ENCODE measurements at regions not wholly inside any gene's neighbourhood (a gene's known extent, or its start where the extent isn't known, plus 50 kb on each side); places are given as distances from the start of the nearest gene placed in this dataset.

- H3K4me3 ChIP-seq (ENCODE audit: low read length), result no peak overlapping the region
- no peak for DNase-seq (ENCODE audit: low read depth, low spot score)
Observed at GRCh38 chr14:39740454-39740853, 308.2 kb upstream of the FBXO33 start.

DNA sequence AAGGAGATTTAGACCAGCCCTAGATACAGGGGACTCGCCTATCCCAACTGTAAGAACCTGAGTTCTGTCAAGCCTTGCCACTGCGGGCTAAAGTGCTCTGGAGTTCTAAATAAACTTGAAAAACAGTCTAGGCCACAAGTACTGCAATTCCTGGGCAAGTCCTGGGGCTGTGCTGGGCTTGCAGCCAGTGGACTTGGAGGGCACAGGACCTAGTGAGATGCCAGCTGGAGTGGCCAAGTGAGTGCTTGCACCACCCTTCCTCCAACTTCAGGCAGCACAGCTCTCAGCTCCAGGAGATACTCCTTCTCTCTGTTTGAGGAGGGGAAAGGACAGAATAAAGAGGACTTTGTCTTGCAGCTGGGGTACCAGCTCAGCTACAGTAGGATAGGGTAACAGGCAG is 307.6 kb upstream of the FBXO33 start:
- DNase-seq (ENCODE audit: low read depth, low spot score), result no peak
- no peak overlapping the region for H3K4me3 ChIP-seq (ENCODE audit: low read length)

- H3K4me3 ChIP-seq (ENCODE audit: low read length), result no peak overlapping the region
- DNase-seq (ENCODE audit: low read depth, low spot score), result no peak
Observed at GRCh38 chr14:39734306-39734705, 302.1 kb upstream of the FBXO33 start.

DNA sequence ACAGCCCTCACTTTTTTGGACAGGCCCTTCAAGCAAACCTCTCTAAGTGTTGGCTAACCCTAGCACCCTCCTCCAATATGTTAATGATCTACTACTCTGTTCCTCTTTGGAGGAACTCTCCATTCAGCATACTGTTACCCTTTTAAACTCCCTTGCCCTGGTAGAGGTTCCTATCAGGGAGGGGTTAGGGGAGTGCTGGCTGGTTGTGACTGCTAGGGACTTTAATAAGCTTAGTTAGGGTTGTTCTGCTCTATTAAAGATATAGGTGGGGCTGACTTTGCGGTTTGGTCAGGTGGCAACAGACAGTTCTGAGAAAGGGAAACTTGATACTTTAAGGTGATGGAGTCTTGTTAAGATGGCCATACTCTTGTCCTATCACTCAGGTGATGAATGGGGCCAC is 301.5 kb upstream of the FBXO33 start:
- DNase-seq (ENCODE audit: low read depth, low spot score), result no peak
- H3K4me3 ChIP-seq (ENCODE audit: low read length), result no peak overlapping the region

- DNase-seq (ENCODE audit: low read depth, low spot score), result peak; percentile 37
- H3K4me3 ChIP-seq (ENCODE audit: low read length), result no peak overlapping the region
Observed at GRCh38 chr14:39731912-39732311, 299.7 kb upstream of the FBXO33 start.

DNA sequence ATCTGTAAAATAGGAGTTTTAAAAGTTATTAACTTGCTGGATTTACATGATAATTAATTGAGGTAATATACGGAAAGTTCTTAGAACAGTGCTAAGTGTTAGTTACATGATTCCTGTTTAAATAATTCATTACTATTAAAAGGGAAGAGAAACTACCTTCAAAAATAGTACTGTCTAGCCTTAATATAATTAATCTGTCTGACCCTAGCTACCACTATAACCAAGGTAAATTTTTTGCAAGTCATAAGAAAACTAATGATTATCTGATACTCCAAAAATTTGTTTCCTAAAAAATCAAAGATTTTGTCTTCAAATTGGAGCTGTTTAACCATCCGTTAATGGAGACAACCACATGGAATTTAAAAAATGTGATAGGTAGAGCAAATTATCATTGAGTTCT is 294.3 kb upstream of the FBXO33 start:
- no peak overlapping the region for H3K4me3 ChIP-seq (ENCODE audit: low read length)
- no peak for DNase-seq (ENCODE audit: low read depth, low spot score)

GRCh38 chr14:39722547-39723273 is 290.5 kb upstream of the FBXO33 start:
- no peak for DNase-seq (ENCODE audit: low read depth, low spot score)
- no peak overlapping the region for H3K4me3 ChIP-seq (ENCODE audit: low read length)

DNA sequence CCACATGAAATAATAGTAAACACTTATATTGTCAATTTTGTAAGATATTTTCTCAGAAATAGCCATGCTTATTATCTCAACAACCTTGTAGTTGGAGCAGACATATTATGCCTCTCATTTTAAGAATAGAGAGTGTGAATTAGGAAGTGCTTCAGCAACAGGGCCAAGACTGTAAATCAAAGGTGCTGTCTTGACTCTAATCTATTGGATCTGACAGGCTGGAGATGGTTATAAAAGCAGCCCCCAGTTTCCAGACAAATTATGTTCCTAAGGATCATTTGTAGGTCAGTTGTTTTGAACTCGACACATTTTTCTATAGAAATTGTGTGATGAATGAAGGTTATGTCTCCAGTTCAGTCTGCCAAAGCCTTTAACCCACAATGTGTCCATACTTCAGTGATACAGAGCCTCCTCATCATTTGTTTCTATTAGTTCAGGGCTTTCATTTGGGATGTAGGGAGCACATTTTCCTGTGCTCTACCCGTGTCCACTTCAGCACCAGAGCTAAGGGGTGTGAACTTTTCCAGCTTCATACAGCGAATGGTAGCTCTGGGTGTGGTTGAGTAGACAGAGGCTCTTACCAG is 284.8 kb upstream of the FBXO33 start:
- no peak overlapping the region for H3K4me3 ChIP-seq (ENCODE audit: low read length)
- no peak for DNase-seq (ENCODE audit: low read depth, low spot score)

GRCh38 chr14:39712293-39712999 is 280.2 kb upstream of the FBXO33 start:
- H3K4me3 ChIP-seq (ENCODE audit: low read length), result no peak overlapping the region
- no peak for DNase-seq (ENCODE audit: low read depth, low spot score)

GRCh38 chr14:39704594-39704993 is 272.4 kb upstream of the FBXO33 start:
- no peak for DNase-seq (ENCODE audit: low read depth, low spot score)
- H3K4me3 ChIP-seq (ENCODE audit: low read length), result no peak overlapping the region

DNA sequence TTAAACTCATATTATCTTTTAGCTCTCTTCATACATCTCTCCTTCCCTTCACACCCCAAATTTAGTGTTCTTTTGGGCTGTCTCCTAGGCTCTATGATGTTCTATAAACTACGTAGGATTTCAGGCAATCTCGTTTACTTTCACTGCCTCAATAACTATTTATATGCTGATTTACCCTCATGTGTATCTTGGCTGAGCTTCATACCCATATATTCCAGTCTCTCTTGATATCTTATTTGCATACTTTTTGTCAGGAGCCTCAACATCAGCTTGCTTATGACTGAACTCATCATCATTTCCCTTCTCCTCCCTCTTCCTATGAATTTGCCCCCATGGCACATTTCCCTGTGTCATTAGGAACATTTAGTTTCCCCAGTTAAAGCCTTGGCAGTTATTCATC is 262.1 kb upstream of the FBXO33 start:
- no peak for DNase-seq (ENCODE audit: low read depth, low spot score)
- H3K4me3 ChIP-seq (ENCODE audit: low read length), result no peak overlapping the region

- H3K4me3 ChIP-seq (ENCODE audit: low read length), result no peak overlapping the region
- DNase-seq (ENCODE audit: low read depth, low spot score), result no peak
Observed at GRCh38 chr14:39683691-39684260, 251.5 kb upstream of the FBXO33 start.

DNA sequence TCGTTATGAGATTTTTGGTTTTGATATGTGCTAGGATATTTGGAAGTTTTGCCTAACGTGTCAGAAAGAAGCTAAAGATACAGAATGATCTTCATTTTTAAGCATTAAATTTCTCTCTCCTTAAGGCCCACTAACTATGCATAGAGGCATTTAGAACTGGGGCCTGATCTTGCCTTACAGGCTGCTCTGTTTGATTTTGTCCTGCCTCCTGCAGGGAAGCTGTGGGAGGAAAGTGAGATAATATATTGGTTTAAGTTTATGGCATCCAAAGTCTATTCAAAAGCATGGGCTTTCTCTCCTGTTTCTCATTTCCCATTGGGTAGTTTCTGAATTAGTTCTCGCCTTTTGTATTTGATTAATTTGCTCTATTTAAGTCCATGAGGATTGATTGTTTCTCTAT is 250.3 kb upstream of the FBXO33 start:
- H3K4me3 ChIP-seq (ENCODE audit: low read length), result no peak overlapping the region
- DNase-seq (ENCODE audit: low read depth, low spot score), result no peak

DNA sequence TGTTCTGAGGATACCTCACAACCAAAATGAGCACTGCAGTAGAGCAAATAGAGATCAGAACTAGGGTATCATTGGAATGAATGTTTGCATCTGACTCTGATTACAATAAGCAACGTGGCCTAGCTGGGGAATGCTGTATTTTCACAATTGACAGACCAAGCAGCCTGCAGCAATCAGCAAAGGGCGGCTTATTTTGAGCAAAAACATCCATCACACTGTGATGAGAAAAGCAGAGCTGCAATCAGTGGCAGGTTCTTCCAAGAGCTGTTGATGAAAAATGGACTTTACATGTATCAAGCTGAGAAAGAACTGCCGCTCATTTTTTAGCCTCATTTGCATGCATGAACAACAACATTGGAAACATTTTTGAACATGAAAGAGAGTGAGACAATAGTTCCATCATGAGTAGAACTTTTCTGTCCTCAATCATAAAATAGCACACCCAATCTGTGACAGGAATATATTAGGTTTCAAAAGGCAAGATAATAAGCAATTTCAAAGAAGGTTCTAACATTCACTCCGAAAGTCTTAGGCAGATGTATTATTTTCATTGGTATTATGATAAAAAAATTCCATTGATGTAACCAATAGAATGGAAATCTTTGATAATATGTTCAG is 249.7 kb upstream of the FBXO33 start:
- no peak for DNase-seq (ENCODE audit: low read depth, low spot score)
- no peak overlapping the region for H3K4me3 ChIP-seq (ENCODE audit: low read length)

DNA sequence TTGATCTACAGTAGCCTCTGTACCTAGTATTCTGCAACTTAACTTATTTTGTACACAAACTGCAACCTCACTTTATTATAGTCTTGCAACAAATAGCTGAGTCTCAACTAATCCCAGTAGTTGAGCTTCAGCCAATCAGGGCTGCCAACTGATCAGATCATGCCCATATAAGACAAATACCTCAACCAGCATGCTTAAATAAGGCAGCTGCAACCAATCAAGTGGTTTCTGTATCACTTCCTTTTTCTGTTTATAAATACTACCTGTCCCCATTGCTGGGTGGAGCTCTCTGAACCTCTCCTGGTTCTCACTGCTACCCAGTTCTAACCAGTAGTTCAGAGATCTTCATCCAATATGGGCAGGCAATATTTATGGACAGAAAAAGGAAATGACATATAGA is 248.5 kb upstream of the FBXO33 start:
- no peak for DNase-seq (ENCODE audit: low read depth, low spot score)

GRCh38 chr14:39673734-39674133 is 241.5 kb upstream of the FBXO33 start:
- no peak overlapping the region for H3K4me3 ChIP-seq (ENCODE audit: low read length)
- DNase-seq (ENCODE audit: low read depth, low spot score), result no peak

More for the DNA sequence above, 248.5 kb upstream of the FBXO33 start:
- H3K4me3 ChIP-seq (ENCODE audit: low read length), result no peak overlapping the region

GRCh38 chr14:39673270-39673711 is 241.1 kb upstream of the FBXO33 start:
- H3K4me3 ChIP-seq (ENCODE audit: low read length), result no peak overlapping the region
- DNase-seq (ENCODE audit: low read depth, low spot score), result no peak

DNA sequence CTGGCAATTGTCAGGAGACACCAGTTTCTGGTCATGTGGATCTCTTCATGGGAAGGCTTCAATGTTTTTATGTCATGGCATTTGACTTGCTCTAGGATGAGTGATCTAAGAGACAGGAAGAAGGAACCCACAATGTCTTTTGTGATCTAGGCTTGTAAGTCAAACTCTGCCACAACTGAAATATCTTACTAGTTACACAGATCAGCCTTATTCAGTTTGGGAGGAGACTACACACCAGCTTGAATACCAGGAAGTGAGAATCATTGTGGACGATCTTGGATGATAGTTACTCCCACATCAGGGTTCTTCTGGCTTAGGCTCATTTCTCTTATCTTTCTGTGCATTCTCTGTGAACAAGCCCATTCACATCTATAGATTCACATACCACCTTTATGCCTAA is 236.2 kb upstream of the FBXO33 start:
- DNase-seq (ENCODE audit: low read depth, low spot score), result peak; percentile 69
- H3K4me3 ChIP-seq (ENCODE audit: low read length), result no peak overlapping the region

GRCh38 chr14:39666386-39666785 is 234.2 kb upstream of the FBXO33 start:
- H3K4me3 ChIP-seq (ENCODE audit: low read length), result no peak overlapping the region
- no peak for DNase-seq (ENCODE audit: low read depth, low spot score)

GRCh38 chr14:39665075-39665475 is 232.8 kb upstream of the FBXO33 start:
- H3K4me3 ChIP-seq (ENCODE audit: low read length), result no peak overlapping the region

More at GRCh38 chr14:39665075-39665475, 232.8 kb upstream of the FBXO33 start:
- DNase-seq (ENCODE audit: low read depth, low spot score), result no peak
